22Rv1 (cell line): ENCODE measurements at regions not wholly inside any gene's neighbourhood (a gene's known extent, or its start where the extent isn't known, plus 50 kb on each side); places are given as distances from the start of the nearest gene placed in this dataset.

ENCODE experiments used
- ZFX ChIP-seq: fragments of 450-650 bp; IDR thresholded peaks from 2 replicates; pipeline ENCODE4 v1.6.1; 2017; ENCODE audit warnings: antibody characterized with exemption, borderline replicate concordance
- TF ChIP-seq, protein P1 (sequence below): fragments of 450-650 bp; IDR thresholded peaks from 2 replicates; pipeline ENCODE4 v1.5.1; 2017; ENCODE audit warnings: mild to moderate bottlenecking

DNA sequence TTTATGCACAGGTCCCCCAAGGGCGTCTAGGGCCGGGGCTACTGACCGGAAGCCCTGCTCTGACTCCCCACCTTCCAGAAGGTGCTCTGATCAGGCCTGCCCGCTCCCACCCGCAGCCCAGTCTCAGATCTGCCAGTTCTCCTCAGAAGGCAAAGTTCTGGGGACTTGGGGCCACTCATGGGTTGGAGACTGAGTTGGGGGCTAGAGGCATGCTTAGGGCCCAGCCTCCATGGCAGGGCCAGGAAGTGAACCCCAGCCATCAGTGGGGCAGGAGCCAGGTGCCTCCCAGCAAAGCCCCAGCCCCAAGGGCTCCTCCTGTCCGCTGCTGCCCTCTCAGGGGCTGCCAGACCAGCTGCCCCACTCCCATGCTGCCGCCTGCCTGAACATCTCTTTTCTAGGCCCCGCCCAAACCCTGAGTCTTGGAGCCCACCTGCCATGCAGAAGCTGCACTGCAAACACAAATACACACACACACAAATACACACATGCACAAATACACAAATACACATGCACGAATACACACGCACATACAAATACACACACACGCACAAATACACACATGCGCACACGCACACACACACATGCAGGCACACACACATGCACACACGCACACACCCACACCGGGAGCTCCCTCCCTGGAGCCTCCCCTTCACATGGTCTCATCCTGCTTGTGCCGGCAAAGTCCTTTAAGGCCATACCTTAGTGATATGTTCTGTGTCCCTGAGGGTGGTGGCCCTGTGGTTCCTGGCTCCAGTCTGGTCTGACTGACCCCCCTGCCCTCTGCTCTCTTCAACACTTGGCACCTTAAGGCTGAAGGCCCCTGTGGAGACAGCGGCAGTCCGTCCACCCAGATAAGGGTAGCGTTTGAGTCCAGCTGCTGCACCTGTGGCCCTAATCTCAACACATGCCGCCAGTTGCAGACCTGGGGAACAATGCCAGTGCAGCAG lies 59.2 kb upstream of the KLF13 start:
- TF ChIP-seq, protein P1, sequence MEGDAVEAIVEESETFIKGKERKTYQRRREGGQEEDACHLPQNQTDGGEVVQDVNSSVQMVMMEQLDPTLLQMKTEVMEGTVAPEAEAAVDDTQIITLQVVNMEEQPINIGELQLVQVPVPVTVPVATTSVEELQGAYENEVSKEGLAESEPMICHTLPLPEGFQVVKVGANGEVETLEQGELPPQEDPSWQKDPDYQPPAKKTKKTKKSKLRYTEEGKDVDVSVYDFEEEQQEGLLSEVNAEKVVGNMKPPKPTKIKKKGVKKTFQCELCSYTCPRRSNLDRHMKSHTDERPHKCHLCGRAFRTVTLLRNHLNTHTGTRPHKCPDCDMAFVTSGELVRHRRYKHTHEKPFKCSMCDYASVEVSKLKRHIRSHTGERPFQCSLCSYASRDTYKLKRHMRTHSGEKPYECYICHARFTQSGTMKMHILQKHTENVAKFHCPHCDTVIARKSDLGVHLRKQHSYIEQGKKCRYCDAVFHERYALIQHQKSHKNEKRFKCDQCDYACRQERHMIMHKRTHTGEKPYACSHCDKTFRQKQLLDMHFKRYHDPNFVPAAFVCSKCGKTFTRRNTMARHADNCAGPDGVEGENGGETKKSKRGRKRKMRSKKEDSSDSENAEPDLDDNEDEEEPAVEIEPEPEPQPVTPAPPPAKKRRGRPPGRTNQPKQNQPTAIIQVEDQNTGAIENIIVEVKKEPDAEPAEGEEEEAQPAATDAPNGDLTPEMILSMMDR: no peak
- no peak for TF ChIP-seq ZFX
